Ascending aorta (tissue), 2 donors: ENCODE measurements at regions not wholly inside any gene's neighbourhood (a gene's known extent, or its start where the extent isn't known, plus 50 kb on each side); places are given as distances from the start of the nearest gene placed in this dataset.

ENCODE experiments used
- DNase-seq, 2 donors: peaks; one replicate each; pipeline ENCODE4 v3.0.0-alpha.2; 2019; ENCODE audit warnings: low spot score in 2 of 2
- H3K27ac ChIP-seq, 2 donors: fragments of 200-600 bp; sonication (generic); one replicate each; pipeline ENCODE4 v1.5.1; 2016 to 2017; ENCODE audit warnings: mild to moderate bottlenecking in 1 of 2
- H3K27me3 ChIP-seq: fragments of 200-600 bp; sonication (generic); one replicate; pipeline ENCODE4 v1.5.1; 2017
- H3K36me3 ChIP-seq, 2 donors: fragments of 200-600 bp; sonication (generic); one replicate each; pipeline ENCODE4 v1.5.1; 2016
- H3K4me1 ChIP-seq, 2 donors: fragments of 200-600 bp; sonication (generic); one replicate each; pipeline ENCODE4 v1.5.1; 2016 to 2017; ENCODE audit warnings: mild to moderate bottlenecking in 1 of 2
- H3K4me3 ChIP-seq, 2 donors: fragments of 200-600 bp; sonication (generic); one replicate each; pipeline ENCODE4 v1.5.1; 2016 to 2017; ENCODE audit warnings: mild to moderate bottlenecking in 1 of 2
- H3K9me3 ChIP-seq, 2 donors: fragments of 200-600 bp; sonication (generic); one replicate each; pipeline ENCODE4 v1.5.1; 2016
- CTCF ChIP-seq, 3 experiments: fragments of 200-600 bp in 2 of 3; fragments of 450-650 bp in 1 of 3; sonication (generic) in 2 of 3; IDR thresholded peaks; one replicate each; pipeline ENCODE4 v1.5.1; 2016 to 2019; ENCODE audit warnings: antibody characterized with exemption in 3 of 3, mild to moderate bottlenecking in 1 of 3, moderate library complexity in 1 of 3
- intact Hi-C: fragments of 100-400 bp; cut with DNase I; formaldehyde crosslinking; loops from one replicate; pipeline ENCODE4 v1.15.1; 2023

- Histone ChIP-seq H3K27ac (no peak overlapping the region), H3K36me3 (no peaks in the 10 kb centered on the region), H3K27me3 (no peaks in the 10 kb centered on the region), H3K4me3 (no peak overlapping the region), H3K9me3 (no peaks in the 10 kb centered on the region), H3K4me1 (no peaks in the 10 kb centered on the region)
- intact Hi-C loops = no loop called here
- no peak for DNase-seq
- no peak for TF ChIP-seq CTCF (IDR thresholded peaks at IDR 0.05)
Measured at GRCh38 chr13:67306742-67307141, 76.6 kb upstream of the PCDH9 start.

- no peak for TF ChIP-seq CTCF (IDR thresholded peaks at IDR 0.05)
- no peak for DNase-seq
- no peak overlapping the region for H3K27ac ChIP-seq
- no peak overlapping the region for H3K4me3 ChIP-seq
- no peaks in the 10 kb centered on the region for H3K4me1 ChIP-seq
- no peaks in the 10 kb centered on the region for H3K9me3 ChIP-seq
- H3K36me3 ChIP-seq = no peaks in the 10 kb centered on the region
- H3K27me3 ChIP-seq = no peaks in the 10 kb centered on the region
- intact Hi-C loops = no loop called here
Measured at GRCh38 chr13:67303661-67304333, 73.7 kb upstream of the PCDH9 start.

- no peaks in the 10 kb centered on the region for H3K4me1 ChIP-seq
- intact Hi-C loops = no loop called here
- no peaks in the 10 kb centered on the region for H3K9me3 ChIP-seq
- H3K27ac ChIP-seq = no peak overlapping the region
- no peak overlapping the region for H3K4me3 ChIP-seq
- H3K27me3 ChIP-seq = no peaks in the 10 kb centered on the region
- H3K36me3 ChIP-seq = no peaks in the 10 kb centered on the region
- no peak for TF ChIP-seq CTCF (IDR thresholded peaks at IDR 0.05)
- no peak for DNase-seq
Measured at GRCh38 chr13:67299751-67300150, 69.6 kb upstream of the PCDH9 start.

GRCh38 chr13:67299072-67299635 lies 69.0 kb upstream of the PCDH9 start:
- H3K27ac ChIP-seq = no peak overlapping the region
- no peaks in the 10 kb centered on the region for H3K9me3 ChIP-seq
- no peak overlapping the region for H3K4me3 ChIP-seq
- no peak for DNase-seq
- intact Hi-C loops = no loop called here
- no peaks in the 10 kb centered on the region for H3K27me3 ChIP-seq
- no peaks in the 10 kb centered on the region for H3K36me3 ChIP-seq
- TF ChIP-seq CTCF (IDR thresholded peaks at IDR 0.05) = no peak
- no peaks in the 10 kb centered on the region for H3K4me1 ChIP-seq

- no peak for TF ChIP-seq CTCF (IDR thresholded peaks at IDR 0.05)
- Histone ChIP-seq H3K4me3 (no peak overlapping the region), H3K36me3 (no peaks in the 10 kb centered on the region), H3K27me3 (no peaks in the 10 kb centered on the region), H3K4me1 (no peaks in the 10 kb centered on the region), H3K9me3 (no peaks in the 10 kb centered on the region), H3K27ac (no peak overlapping the region)
- DNase-seq = no peak
- intact Hi-C loops = no loop called here
Measured at GRCh38 chr13:67298297-67298696, 68.2 kb upstream of the PCDH9 start.
